HG03460 (cell line): ENCODE measurements at regions not wholly inside any gene's neighbourhood (a gene's known extent, or its start where the extent isn't known, plus 50 kb on each side); places are given as distances from the start of the nearest gene placed in this dataset.

Source experiments
- ATAC-seq: cut with Tn5 transposase; IDR thresholded peaks from one replicate; pipeline ENCODE4 v1.9.1; 2021; ENCODE audit not compliant: unreplicated experiment

- ATAC-seq = no peak
Measured at GRCh38 chr3:64355401-64355807, 130.1 kb upstream of the PRICKLE2 start.

GRCh38 chr3:64354956-64355355, 129.7 kb upstream of the PRICKLE2 start:
- no peak for ATAC-seq

- no peak for ATAC-seq
Measured at GRCh38 chr3:64354221-64354620, 129.0 kb upstream of the PRICKLE2 start.

- no peak for ATAC-seq
Measured at GRCh38 chr3:64353226-64353625, 128.0 kb upstream of the PRICKLE2 start.

GRCh38 chr3:64352639-64352992, 127.3 kb upstream of the PRICKLE2 start:
- ATAC-seq = no peak

- ATAC-seq = no peak
Measured at GRCh38 chr3:64351713-64352638, 126.7 kb upstream of the PRICKLE2 start.

- no peak for ATAC-seq
Measured at GRCh38 chr3:64349551-64349950, 124.3 kb upstream of the PRICKLE2 start.

- ATAC-seq = no peak
Measured at GRCh38 chr3:64345371-64345770, 120.1 kb upstream of the PRICKLE2 start.

GRCh38 chr3:64344721-64345207, 119.5 kb upstream of the PRICKLE2 start:
- ATAC-seq = no peak

- ATAC-seq = no peak
Measured at GRCh38 chr3:64343689-64344430, 118.6 kb upstream of the PRICKLE2 start.

GRCh38 chr3:64342940-64343688, 117.8 kb upstream of the PRICKLE2 start:
- no peak for ATAC-seq

GRCh38 chr3:64341296-64341695, 116.0 kb upstream of the PRICKLE2 start:
- ATAC-seq = no peak

GRCh38 chr3:64340641-64341101, 115.4 kb upstream of the PRICKLE2 start:
- ATAC-seq = no peak

- no peak for ATAC-seq
Measured at GRCh38 chr3:64336488-64336887, 111.2 kb upstream of the PRICKLE2 start.

GRCh38 chr3:64332459-64333350, 107.4 kb upstream of the PRICKLE2 start:
- no peak for ATAC-seq

- no peak for ATAC-seq
Measured at GRCh38 chr3:64331605-64332004, 106.3 kb upstream of the PRICKLE2 start.

- ATAC-seq = no peak
Measured at GRCh38 chr3:64329037-64329436, 103.8 kb upstream of the PRICKLE2 start.

GRCh38 chr3:64327100-64327804, 102.0 kb upstream of the PRICKLE2 start:
- no peak for ATAC-seq

GRCh38 chr3:64321747-64322146, 96.5 kb upstream of the PRICKLE2 start:
- ATAC-seq = no peak

GRCh38 chr3:64319391-64319790, 94.1 kb upstream of the PRICKLE2 start:
- no peak for ATAC-seq
